CD14-positive monocyte (primary cell): ENCODE measurements at regions not wholly inside any gene's neighbourhood (a gene's known extent, or its start where the extent isn't known, plus 50 kb on each side); places are given as distances from the start of the nearest gene placed in this dataset.

ENCODE experiments used
- DNase-seq, 3 donors: peaks; one replicate each; pipeline ENCODE4 v3.0.0-alpha.2; 2011 to 2022
- H2AFZ ChIP-seq: 2 replicates; pipeline ENCODE4 v1.6.0; 2012; ENCODE audit warnings: mild to moderate bottlenecking, low read depth, low read length, inconsistent platforms; ENCODE audit not compliant: insufficient read depth, poor library complexity, severe bottlenecking
- H3K27ac ChIP-seq, 2 donors: 1 replicate in 1 of 2; 2 replicates in 1 of 2; pipeline ENCODE4 v1.5.1; 2012 to 2013; ENCODE audit warnings: low read length in 2 of 2, control low read depth in 1 of 2, inconsistent platforms in 1 of 2, low read depth in 1 of 2, mild to moderate bottlenecking in 1 of 2
- H3K27me3 ChIP-seq, 2 donors: one replicate each; pipeline versions ENCODE4 v1.6.0 to v1.6.1; 2011 to 2013; ENCODE audit warnings: low read length in 2 of 2; ENCODE audit not compliant: control insufficient read depth in 2 of 2, insufficient read depth in 2 of 2
- H3K36me3 ChIP-seq, 2 donors: replicated peaks in 1 of 2; 1 replicate in 1 of 2; 2 replicates in 1 of 2; pipeline versions ENCODE4 v1.5.1 to v1.6.1; 2012 to 2013; ENCODE audit warnings: low read length in 2 of 2, control low read depth in 1 of 2, inconsistent platforms in 1 of 2, mild to moderate bottlenecking in 1 of 2; ENCODE audit not compliant: insufficient read depth in 2 of 2, control insufficient read depth in 1 of 2
- H3K4me1 ChIP-seq, 2 donors: 1 replicate in 1 of 2; 2 replicates in 1 of 2; pipeline versions ENCODE4 v1.5.1 to v1.6.1; 2012 to 2013; ENCODE audit warnings: low read length in 2 of 2, control low read depth in 1 of 2, inconsistent platforms in 1 of 2, mild to moderate bottlenecking in 1 of 2, moderate library complexity in 1 of 2; ENCODE audit not compliant: insufficient read depth in 2 of 2, control insufficient read depth in 1 of 2
- H3K4me2 ChIP-seq: replicated peaks from 2 replicates; pipeline ENCODE3; 2012; ENCODE audit warnings: low read length, moderate library complexity, mild to moderate bottlenecking; ENCODE audit not compliant: poor library complexity, severe bottlenecking; ENCODE audit errors: extremely low read depth
- H3K4me3 ChIP-seq, 3 experiments: fragments of 200-600 bp in 1 of 3; sonication (generic) in 1 of 3; replicated peaks in 1 of 3; 1 replicate in 2 of 3; 2 replicates in 1 of 3; pipeline ENCODE4 v1.5.1; 2011 to 2013; ENCODE audit warnings: low read length in 3 of 3, mild to moderate bottlenecking in 3 of 3, control low read depth in 2 of 3, low read depth in 2 of 3, inconsistent platforms in 1 of 3, moderate library complexity in 1 of 3
- H3K79me2 ChIP-seq: 2 replicates; pipeline ENCODE4 v1.6.0; 2012; ENCODE audit warnings: mild to moderate bottlenecking, control low read depth, inconsistent platforms, low read length, moderate library complexity; ENCODE audit not compliant: insufficient read depth
- H3K9ac ChIP-seq: 2 replicates; pipeline ENCODE4 v1.6.0; 2017; ENCODE audit warnings: low read length, mild to moderate bottlenecking; ENCODE audit not compliant: insufficient read depth, poor library complexity, severe bottlenecking
- H3K9me3 ChIP-seq, 2 donors: replicated peaks in 1 of 2; 1 replicate in 1 of 2; 2 replicates in 1 of 2; pipeline versions ENCODE4 v1.5.1 to v1.6.1; 2012 to 2013; ENCODE audit warnings: low read length in 2 of 2, control low read depth in 1 of 2; ENCODE audit not compliant: control insufficient read depth in 1 of 2, insufficient read depth in 1 of 2
- H4K20me1 ChIP-seq: 2 replicates; pipeline ENCODE4 v1.6.0; 2012; ENCODE audit warnings: mild to moderate bottlenecking, low read length, control low read depth, moderate library complexity; ENCODE audit not compliant: insufficient read depth
- H3K27ac Mint-ChIP-seq, 7 donors: one replicate each; pipeline ENCODE4 v1.8.0; 2020; ENCODE audit warnings: mild to moderate bottlenecking in 7 of 7, mixed read lengths in 7 of 7, moderate library complexity in 6 of 7, inconsistent platforms in 2 of 7
- H3K27me3 Mint-ChIP-seq, 3 donors: one replicate each; pipeline ENCODE4 v1.8.0; 2021 to 2022; ENCODE audit warnings: low read depth in 3 of 3, mild to moderate bottlenecking in 3 of 3, mixed read lengths in 3 of 3, moderate library complexity in 3 of 3, inconsistent platforms in 1 of 3
- H3K36me3 Mint-ChIP-seq, 2 donors: one replicate each; pipeline ENCODE4 v1.8.0; 2020; ENCODE audit warnings: mixed read lengths in 2 of 2, inconsistent platforms in 1 of 2, mild to moderate bottlenecking in 1 of 2
- H3K4me1 Mint-ChIP-seq: one replicate; pipeline ENCODE4 v1.8.0; 2020; ENCODE audit warnings: mild to moderate bottlenecking, mixed read lengths
- H3K4me3 Mint-ChIP-seq, 2 donors: one replicate each; pipeline ENCODE4 v1.8.0; 2020; ENCODE audit warnings: mild to moderate bottlenecking in 2 of 2, mixed read lengths in 2 of 2, moderate library complexity in 1 of 2
- H3K9me3 Mint-ChIP-seq, 7 donors: one replicate each; pipeline ENCODE4 v1.8.0; 2020 to 2022; ENCODE audit warnings: mixed read lengths in 7 of 7, mild to moderate bottlenecking in 6 of 7, moderate library complexity in 6 of 7, inconsistent platforms in 2 of 7
- CTCF ChIP-seq: fragments of 200-600 bp; IDR thresholded peaks from one replicate; pipeline ENCODE4 v1.8.0; 2022; ENCODE audit warnings: antibody characterized with exemption, mild to moderate bottlenecking
- WGBS: methylation state at CpG from one replicate; pipeline ENCODE4 v1.1.5; 2013; ENCODE audit warnings: missing lambda C conversion rate; ENCODE audit not compliant: insufficient coverage; 5-methylcytosine and 5-hydroxymethylcytosine counted together
- intact Hi-C, 2 donors: fragments of 100-400 bp; cut with micrococcal nuclease; formaldehyde crosslinking; loops; one replicate each; pipeline versions ENCODE4 v1.15.0 to v1.15.1; 2023

- intact Hi-C loops = no loop called here
- Mint-ChIP-seq H3K27me3 (peaks cover 0 to 1% (median 0%) of the 10 kb centered on the region in 3 donors), H3K27ac (no peak overlapping the region), H3K4me3 (no peak overlapping the region), H3K36me3 (no peaks in the 10 kb centered on the region), H3K4me1 (no peaks in the 10 kb centered on the region), H3K9me3 (peaks cover 0 to 14% (median 3%) of the 10 kb centered on the region in 7 donors)
- H3K36me3 ChIP-seq = no peaks in the 10 kb centered on the region
- no peaks in the 10 kb centered on the region for H3K4me1 ChIP-seq
- WGBS = 38% methylated on average over 1 of the region's 4 CpGs
- no peak overlapping the region for H3K4me2 ChIP-seq
- H3K79me2 ChIP-seq = no peaks in the 10 kb centered on the region
- H2AFZ ChIP-seq = no peak overlapping the region
- no peak for TF ChIP-seq CTCF
- no peaks in the 10 kb centered on the region for H4K20me1 ChIP-seq
- H3K27me3 ChIP-seq = no peaks in the 10 kb centered on the region
- no peak overlapping the region for H3K9ac ChIP-seq
- no peak overlapping the region for H3K4me3 ChIP-seq
- H3K27ac ChIP-seq = no peak overlapping the region
- H3K9me3 ChIP-seq = peaks cover 1 to 9% of the 10 kb centered on the region in 2 donors
- no peak for DNase-seq
Observed at GRCh38 chr10:105844241-105844640, 1203.2 kb downstream of the SORCS3 start.

GRCh38 chr10:105843786-105844185 is 1202.7 kb downstream of the SORCS3 start:
- H3K27ac ChIP-seq = no peak overlapping the region
- no peak for TF ChIP-seq CTCF
- Mint-ChIP-seq H3K9me3 (peaks cover 0 to 14% (median 3%) of the 10 kb centered on the region in 7 donors), H3K4me3 (no peak overlapping the region), H3K4me1 (no peaks in the 10 kb centered on the region), H3K36me3 (no peaks in the 10 kb centered on the region), H3K27me3 (peaks cover 0 to 1% (median 0%) of the 10 kb centered on the region in 3 donors), H3K27ac (no peak overlapping the region)
- H2AFZ ChIP-seq = no peak overlapping the region
- H3K4me1 ChIP-seq = no peaks in the 10 kb centered on the region
- H3K79me2 ChIP-seq = no peaks in the 10 kb centered on the region
- no peak overlapping the region for H3K9ac ChIP-seq
- peaks cover 0 to 5% of the 10 kb centered on the region in 2 donors for H3K9me3 ChIP-seq
- no CpG with 5 or more reads among the region's 3 CpGs for WGBS
- H3K27me3 ChIP-seq = no peaks in the 10 kb centered on the region
- DNase-seq = no peak
- no peak overlapping the region for H3K4me2 ChIP-seq
- H3K4me3 ChIP-seq = no peak overlapping the region
- no peaks in the 10 kb centered on the region for H3K36me3 ChIP-seq
- no peaks in the 10 kb centered on the region for H4K20me1 ChIP-seq
- intact Hi-C loops = no loop called here
